Osteoblast (primary cell): ENCODE measurements at regions not wholly inside any gene's neighbourhood (a gene's known extent, or its start where the extent isn't known, plus 50 kb on each side); places are given as distances from the start of the nearest gene placed in this dataset.

Experiments
- DNase-seq: peaks from one replicate; pipeline ENCODE4 v3.0.0; 2011; ENCODE audit warnings: low spot score, mixed read lengths; ENCODE audit not compliant: insufficient read length; ENCODE audit errors: missing footprints
- H2AFZ ChIP-seq: 2 replicates; pipeline ENCODE4 v1.6.0; 2011; ENCODE audit warnings: mild to moderate bottlenecking, low read length
- H3K27ac ChIP-seq: 2 replicates; pipeline ENCODE4 v1.5.1; 2011; ENCODE audit warnings: mild to moderate bottlenecking, low read depth, low read length, moderate library complexity
- H3K27me3 ChIP-seq: 2 replicates; pipeline ENCODE4 v1.6.0; 2012; ENCODE audit warnings: mild to moderate bottlenecking, control low read depth, inconsistent platforms, low read length, moderate library complexity; ENCODE audit not compliant: insufficient read depth
- H3K36me3 ChIP-seq: 2 replicates; pipeline ENCODE4 v1.5.1; 2011; ENCODE audit warnings: mild to moderate bottlenecking, low read length, control low read depth, moderate library complexity; ENCODE audit not compliant: insufficient read depth
- H3K4me1 ChIP-seq: 2 replicates; pipeline ENCODE4 v1.5.1; 2011; ENCODE audit warnings: mild to moderate bottlenecking, low read length, control low read depth, moderate library complexity; ENCODE audit not compliant: insufficient read depth
- H3K4me2 ChIP-seq: 2 replicates; pipeline ENCODE4 v1.6.0; 2011; ENCODE audit warnings: mild to moderate bottlenecking, low read length; ENCODE audit not compliant: insufficient read depth
- H3K4me3 ChIP-seq: fragments of 200-600 bp; sonication (generic); 3 replicates; pipeline ENCODE4 v1.5.1; 2012; ENCODE audit warnings: mild to moderate bottlenecking, low read length, inconsistent platforms; ENCODE audit not compliant: insufficient read depth
- H3K79me2 ChIP-seq: 2 replicates; pipeline ENCODE4 v1.6.0; 2012; ENCODE audit warnings: mild to moderate bottlenecking, low read length, control low read depth, inconsistent platforms; ENCODE audit not compliant: insufficient read depth
- H3K9me3 ChIP-seq: 2 replicates; pipeline ENCODE4 v1.5.1; 2011; ENCODE audit warnings: low read depth, low read length, control low read depth
- H4K20me1 ChIP-seq: 2 replicates; pipeline ENCODE4 v1.6.0; 2012; ENCODE audit warnings: mild to moderate bottlenecking, low read length, control low read depth; ENCODE audit not compliant: insufficient read depth
- TF ChIP-seq, protein P1 (sequence below): IDR thresholded peaks from 2 replicates; pipeline ENCODE4 v1.5.1; 2011; ENCODE audit warnings: mild to moderate bottlenecking, low read depth, low read length, moderate library complexity; ENCODE audit errors: extremely low read depth

DNA sequence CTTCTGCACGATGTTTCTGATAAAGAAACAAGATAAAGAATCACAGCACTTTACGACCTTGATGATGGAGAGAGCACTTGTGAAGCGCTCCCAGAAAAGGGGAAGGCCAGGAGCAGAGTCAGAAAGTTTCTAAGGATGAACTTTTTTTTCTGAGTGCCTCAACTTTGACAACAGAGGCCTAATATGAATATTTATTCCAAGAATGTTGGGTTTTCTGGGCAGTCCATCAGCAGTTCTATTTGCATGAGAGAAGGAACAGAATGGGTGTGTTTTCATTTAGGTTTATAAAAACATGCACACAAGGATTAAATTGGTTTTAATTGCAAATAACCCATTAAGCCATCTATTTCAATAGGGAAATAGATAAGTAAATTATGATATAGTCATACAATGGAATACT lies 204.9 kb downstream of the SIM1 start:
- H3K4me3 ChIP-seq, result no peak overlapping the region
- no peaks in the 10 kb centered on the region for H3K27me3 ChIP-seq
- H4K20me1 ChIP-seq, result no peaks in the 10 kb centered on the region
- H3K27ac ChIP-seq, result no peak overlapping the region
- no peak for DNase-seq
- H3K4me2 ChIP-seq, result no peak overlapping the region
- H3K36me3 ChIP-seq, result no peaks in the 10 kb centered on the region
- no peak overlapping the region for H2AFZ ChIP-seq
- no peaks in the 10 kb centered on the region for H3K79me2 ChIP-seq
- no peaks in the 10 kb centered on the region for H3K9me3 ChIP-seq
- peaks cover 6% of the 10 kb centered on the region for H3K4me1 ChIP-seq
- TF ChIP-seq, protein P1, sequence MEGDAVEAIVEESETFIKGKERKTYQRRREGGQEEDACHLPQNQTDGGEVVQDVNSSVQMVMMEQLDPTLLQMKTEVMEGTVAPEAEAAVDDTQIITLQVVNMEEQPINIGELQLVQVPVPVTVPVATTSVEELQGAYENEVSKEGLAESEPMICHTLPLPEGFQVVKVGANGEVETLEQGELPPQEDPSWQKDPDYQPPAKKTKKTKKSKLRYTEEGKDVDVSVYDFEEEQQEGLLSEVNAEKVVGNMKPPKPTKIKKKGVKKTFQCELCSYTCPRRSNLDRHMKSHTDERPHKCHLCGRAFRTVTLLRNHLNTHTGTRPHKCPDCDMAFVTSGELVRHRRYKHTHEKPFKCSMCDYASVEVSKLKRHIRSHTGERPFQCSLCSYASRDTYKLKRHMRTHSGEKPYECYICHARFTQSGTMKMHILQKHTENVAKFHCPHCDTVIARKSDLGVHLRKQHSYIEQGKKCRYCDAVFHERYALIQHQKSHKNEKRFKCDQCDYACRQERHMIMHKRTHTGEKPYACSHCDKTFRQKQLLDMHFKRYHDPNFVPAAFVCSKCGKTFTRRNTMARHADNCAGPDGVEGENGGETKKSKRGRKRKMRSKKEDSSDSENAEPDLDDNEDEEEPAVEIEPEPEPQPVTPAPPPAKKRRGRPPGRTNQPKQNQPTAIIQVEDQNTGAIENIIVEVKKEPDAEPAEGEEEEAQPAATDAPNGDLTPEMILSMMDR, result no peak

DNA sequence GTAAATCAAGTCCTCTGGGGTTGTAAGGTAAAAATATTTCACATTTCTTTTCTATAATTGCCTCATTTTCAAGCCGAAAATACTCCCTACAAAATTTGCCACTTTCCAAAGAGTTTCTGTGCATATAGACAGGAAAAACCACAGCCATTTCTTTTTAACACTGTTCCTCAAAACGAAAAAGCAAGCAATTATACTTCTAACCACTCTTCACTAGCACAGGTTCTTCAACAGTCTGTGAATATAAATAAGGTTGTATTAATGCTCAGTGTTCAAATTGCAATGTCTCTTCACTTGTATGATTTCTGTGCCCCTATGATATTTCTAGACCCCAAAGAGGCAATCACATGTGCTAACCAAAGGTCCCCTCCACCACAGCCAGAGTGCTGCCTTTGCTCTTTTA lies 206.0 kb downstream of the SIM1 start:
- H3K27me3 ChIP-seq, result no peaks in the 10 kb centered on the region
- peaks cover 6% of the 10 kb centered on the region for H3K4me1 ChIP-seq
- no peak overlapping the region for H2AFZ ChIP-seq
- no peak for DNase-seq
- H3K79me2 ChIP-seq, result no peaks in the 10 kb centered on the region
- no peak overlapping the region for H3K27ac ChIP-seq
- TF ChIP-seq, protein P1, result no peak
- no peak overlapping the region for H3K4me2 ChIP-seq
- H4K20me1 ChIP-seq, result no peaks in the 10 kb centered on the region
- H3K4me3 ChIP-seq, result no peak overlapping the region
- no peaks in the 10 kb centered on the region for H3K36me3 ChIP-seq
- H3K9me3 ChIP-seq, result no peaks in the 10 kb centered on the region

DNA sequence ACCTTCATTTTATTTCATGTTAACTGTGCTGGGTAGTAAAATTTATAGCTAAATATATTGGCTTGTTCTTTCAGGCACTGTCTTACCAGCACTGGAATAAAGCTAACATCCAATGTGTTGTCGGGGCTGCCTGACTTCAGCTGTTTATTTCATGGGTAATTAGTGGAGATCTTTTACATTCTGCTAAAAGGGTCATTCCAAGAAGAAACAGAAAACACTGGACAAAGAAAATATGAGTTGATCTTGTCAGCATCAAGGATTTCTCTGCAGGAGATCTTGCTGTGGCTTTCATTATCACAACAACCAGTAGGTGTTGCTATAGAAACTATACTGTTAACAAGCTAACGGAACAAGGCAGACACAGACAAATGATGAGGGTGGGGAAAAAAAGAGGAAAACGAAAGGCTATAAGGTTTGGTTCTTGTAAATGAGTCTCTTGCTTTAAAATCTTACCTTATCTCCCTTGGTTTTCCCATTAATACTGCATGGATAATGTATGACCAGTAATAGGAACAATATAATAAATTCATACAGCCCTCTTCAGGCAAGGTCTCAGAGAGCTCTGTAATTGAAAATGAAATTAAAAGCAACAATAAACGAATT lies 206.8 kb downstream of the SIM1 start:
- no peaks in the 10 kb centered on the region for H3K79me2 ChIP-seq
- peak overlapping the region; percentile 81 for H3K4me2 ChIP-seq
- peak overlapping the region; percentile 80 for H2AFZ ChIP-seq
- no peaks in the 10 kb centered on the region for H3K9me3 ChIP-seq
- H4K20me1 ChIP-seq, result no peaks in the 10 kb centered on the region
- H3K27ac ChIP-seq, result peak overlapping the region; percentile 13
- peaks cover 6% of the 10 kb centered on the region for H3K4me1 ChIP-seq
- DNase-seq, result no peak
- H3K27me3 ChIP-seq, result no peaks in the 10 kb centered on the region
- H3K36me3 ChIP-seq, result no peaks in the 10 kb centered on the region
- peak overlapping the region; percentile 58 for H3K4me3 ChIP-seq
- TF ChIP-seq, protein P1, result peak; percentile 29

DNA sequence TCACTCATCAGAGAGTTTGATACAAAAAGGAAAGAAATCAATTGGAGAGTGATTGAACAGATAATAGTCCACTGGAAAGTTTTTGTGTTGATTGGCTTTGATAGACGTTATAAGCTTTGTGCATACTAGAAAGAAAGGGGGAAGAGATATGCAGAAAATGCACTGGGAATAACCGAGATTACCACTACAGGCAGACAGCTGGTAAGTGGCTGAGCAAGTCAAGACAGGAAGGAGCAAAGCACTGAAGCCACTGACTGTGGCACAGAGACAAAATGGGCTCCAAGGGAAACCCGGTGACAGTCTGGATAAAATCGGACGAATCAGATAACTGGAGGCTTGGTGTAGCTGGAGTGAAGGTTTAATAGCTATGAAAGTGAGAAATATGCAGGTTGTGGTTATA lies 209.0 kb downstream of the SIM1 start:
- no peak for DNase-seq
- H3K4me3 ChIP-seq, result no peak overlapping the region
- no peaks in the 10 kb centered on the region for H3K79me2 ChIP-seq
- H3K27me3 ChIP-seq, result no peaks in the 10 kb centered on the region
- no peaks in the 10 kb centered on the region for H3K9me3 ChIP-seq
- H3K36me3 ChIP-seq, result no peaks in the 10 kb centered on the region
- TF ChIP-seq, protein P1, result no peak
- peak overlapping the region; percentile 54 for H2AFZ ChIP-seq
- no peak overlapping the region for H3K4me2 ChIP-seq
- no peaks in the 10 kb centered on the region for H4K20me1 ChIP-seq
- H3K4me1 ChIP-seq, result peaks cover 6% of the 10 kb centered on the region
- no peak overlapping the region for H3K27ac ChIP-seq
